ENCODE measurements at regions not wholly inside any gene's neighbourhood (a gene's known extent, or its start where the extent isn't known, plus 50 kb on each side); places are given as distances from the start of the nearest gene placed in this dataset.

- TF ChIP-seq CTCF (IDR thresholded peaks at IDR 0.05), result no peak
- TF ChIP-seq POLR2A (IDR thresholded peaks at IDR 0.05), result no peak
Measured at GRCh38 chr12:91818227-91819131, 327.2 kb downstream of the BTG1 start.

Data from heart left ventricle (tissue), 13 donors.